Skeletal muscle satellite cell (primary cell): ENCODE measurements at regions not wholly inside any gene's neighbourhood (a gene's known extent, or its start where the extent isn't known, plus 50 kb on each side); places are given as distances from the start of the nearest gene placed in this dataset.
"Not testable (repeated sequence)": the region's sequence is repeated elsewhere in the genome, so short reads cannot be mapped to it uniquely, and the experiment has no call there.

Source experiments
- H3K27me3 ChIP-seq: 2 replicates; pipeline ENCODE4 v1.7.0; 2013; ENCODE audit warnings: low read length; ENCODE audit not compliant: control insufficient read depth, insufficient read depth
- H3K36me3 ChIP-seq: 2 replicates; pipeline ENCODE4 v1.7.0; 2013; ENCODE audit warnings: mild to moderate bottlenecking, control low read depth, low read length; ENCODE audit not compliant: insufficient read depth
- H3K4me1 ChIP-seq: 2 replicates; pipeline ENCODE4 v1.7.0; 2013; ENCODE audit warnings: low read length; ENCODE audit not compliant: control insufficient read depth, insufficient read depth
- H3K4me2 ChIP-seq: 2 replicates; pipeline ENCODE4 v1.7.0; 2013; ENCODE audit warnings: mild to moderate bottlenecking, low read length
- H3K4me3 ChIP-seq: 2 replicates; pipeline ENCODE4 v1.7.0; 2013; ENCODE audit warnings: low read length
- H3K9ac ChIP-seq: 2 replicates; pipeline ENCODE4 v1.7.0; 2013; ENCODE audit warnings: mild to moderate bottlenecking, low read depth, low read length, moderate library complexity
- H3K9me3 ChIP-seq: replicated peaks from 2 replicates; pipeline ENCODE4 v1.7.0; 2013; ENCODE audit warnings: mild to moderate bottlenecking, control low read depth, low read length

GRCh38 chr6:90892271-90892670, 305.4 kb upstream of the MAP3K7 start:
- peaks cover 6% of the 10 kb centered on the region for H3K27me3 ChIP-seq
- no peak overlapping the region for H3K4me2 ChIP-seq
- no peak overlapping the region for H3K4me3 ChIP-seq
- no peak overlapping the region for H3K9ac ChIP-seq
- H3K4me1 ChIP-seq = no peaks in the 10 kb centered on the region
- no peaks in the 10 kb centered on the region for H3K9me3 ChIP-seq
- no peaks in the 10 kb centered on the region for H3K36me3 ChIP-seq

GRCh38 chr6:90891355-90891754, 304.5 kb upstream of the MAP3K7 start:
- Histone ChIP-seq H3K4me2 (peak overlapping the region; percentile 5), H3K9me3 (no peaks in the 10 kb centered on the region), H3K4me1 (no peaks in the 10 kb centered on the region), H3K27me3 (peaks cover 5% of the 10 kb centered on the region), H3K9ac (no peak overlapping the region), H3K4me3 (no peak overlapping the region), H3K36me3 (no peaks in the 10 kb centered on the region)

GRCh38 chr6:90890683-90891330, 303.9 kb upstream of the MAP3K7 start:
- H3K27me3 ChIP-seq = peaks cover 3% of the 10 kb centered on the region
- H3K4me3 ChIP-seq = no peak overlapping the region
- H3K4me1 ChIP-seq = no peaks in the 10 kb centered on the region

GRCh38 chr6:90887764-90888163, 300.9 kb upstream of the MAP3K7 start:
- H3K9ac ChIP-seq = no peak overlapping the region
- no peak overlapping the region for H3K4me2 ChIP-seq
- H3K4me3 ChIP-seq = no peak overlapping the region
- no peaks in the 10 kb centered on the region for H3K4me1 ChIP-seq
- H3K27me3 ChIP-seq = no peaks in the 10 kb centered on the region
- no peaks in the 10 kb centered on the region for H3K36me3 ChIP-seq
- no peaks in the 10 kb centered on the region for H3K9me3 ChIP-seq

More at GRCh38 chr6:90890683-90891330, 303.9 kb upstream of the MAP3K7 start:
- no peaks in the 10 kb centered on the region for H3K9me3 ChIP-seq
- no peak overlapping the region for H3K9ac ChIP-seq
- peak overlapping the region; percentile 5 for H3K4me2 ChIP-seq
- H3K36me3 ChIP-seq = no peaks in the 10 kb centered on the region

- Histone ChIP-seq H3K4me2 (no peak overlapping the region), H3K4me3 (no peak overlapping the region), H3K36me3 (no peaks in the 10 kb centered on the region), H3K9ac (no peak overlapping the region), H3K4me1 (no peaks in the 10 kb centered on the region), H3K27me3 (no peaks in the 10 kb centered on the region), H3K9me3 (no peaks in the 10 kb centered on the region)
Observed at GRCh38 chr6:90885611-90886056, 298.8 kb upstream of the MAP3K7 start.

GRCh38 chr6:90885137-90885536, 298.3 kb upstream of the MAP3K7 start:
- H3K9ac ChIP-seq = not testable (repeated sequence)

GRCh38 chr6:90877616-90878015, 290.7 kb upstream of the MAP3K7 start:
- no peak overlapping the region for H3K4me2 ChIP-seq
- H3K27me3 ChIP-seq = peaks cover 29% of the 10 kb centered on the region
- H3K9ac ChIP-seq = no peak overlapping the region
- H3K4me1 ChIP-seq = no peaks in the 10 kb centered on the region
- H3K36me3 ChIP-seq = no peaks in the 10 kb centered on the region
- H3K9me3 ChIP-seq = no peaks in the 10 kb centered on the region
- H3K4me3 ChIP-seq = no peak overlapping the region

More at GRCh38 chr6:90885137-90885536, 298.3 kb upstream of the MAP3K7 start:
- not testable (repeated sequence) for H3K27me3 ChIP-seq, H3K4me3 ChIP-seq, H3K9me3 ChIP-seq, H3K4me2 ChIP-seq, H3K4me1 ChIP-seq, H3K36me3 ChIP-seq

GRCh38 chr6:90874931-90875330, 288.1 kb upstream of the MAP3K7 start:
- H3K4me2 ChIP-seq = no peak overlapping the region
- H3K4me3 ChIP-seq = no peak overlapping the region
- no peak overlapping the region for H3K9ac ChIP-seq
- H3K36me3 ChIP-seq = no peaks in the 10 kb centered on the region
- peaks cover 29% of the 10 kb centered on the region for H3K27me3 ChIP-seq
- H3K9me3 ChIP-seq = no peaks in the 10 kb centered on the region
- H3K4me1 ChIP-seq = no peaks in the 10 kb centered on the region

GRCh38 chr6:90872981-90873380, 286.1 kb upstream of the MAP3K7 start:
- Histone ChIP-seq H3K27me3 (peaks cover 29% of the 10 kb centered on the region), H3K4me2 (no peak overlapping the region), H3K4me1 (no peaks in the 10 kb centered on the region), H3K36me3 (no peaks in the 10 kb centered on the region), H3K9me3 (no peaks in the 10 kb centered on the region), H3K9ac (no peak overlapping the region), H3K4me3 (no peak overlapping the region)

GRCh38 chr6:90870561-90870960, 283.7 kb upstream of the MAP3K7 start:
- no peaks in the 10 kb centered on the region for H3K4me1 ChIP-seq
- no peak overlapping the region for H3K4me2 ChIP-seq
- no peaks in the 10 kb centered on the region for H3K9me3 ChIP-seq
- peaks cover 17% of the 10 kb centered on the region for H3K27me3 ChIP-seq
- no peak overlapping the region for H3K9ac ChIP-seq
- H3K36me3 ChIP-seq = no peaks in the 10 kb centered on the region
- H3K4me3 ChIP-seq = no peak overlapping the region

GRCh38 chr6:90868656-90869055, 281.8 kb upstream of the MAP3K7 start:
- Histone ChIP-seq H3K27me3 (peaks cover 4% of the 10 kb centered on the region), H3K4me3 (no peak overlapping the region), H3K4me1 (no peaks in the 10 kb centered on the region), H3K36me3 (no peaks in the 10 kb centered on the region), H3K9me3 (no peaks in the 10 kb centered on the region), H3K4me2 (no peak overlapping the region), H3K9ac (no peak overlapping the region)

GRCh38 chr6:90868256-90868655, 281.4 kb upstream of the MAP3K7 start:
- H3K4me2 ChIP-seq = no peak overlapping the region
- H3K9me3 ChIP-seq = no peaks in the 10 kb centered on the region
- H3K4me3 ChIP-seq = no peak overlapping the region
- H3K9ac ChIP-seq = no peak overlapping the region
- no peaks in the 10 kb centered on the region for H3K36me3 ChIP-seq
- no peaks in the 10 kb centered on the region for H3K27me3 ChIP-seq
- no peaks in the 10 kb centered on the region for H3K4me1 ChIP-seq
